SK-N-SH (cell line): ENCODE measurements at regions not wholly inside any gene's neighbourhood (a gene's known extent, or its start where the extent isn't known, plus 50 kb on each side); places are given as distances from the start of the nearest gene placed in this dataset.

Experiments
- CHD2 ChIP-seq: fragments of 150-350 bp; IDR thresholded peaks from 2 replicates; pipeline ENCODE4 v1.6.1; 2018; ENCODE audit warnings: low read length; ENCODE audit not compliant: partially characterized antibody
- EP300 ChIP-seq, 2 experiments: IDR thresholded peaks; 2 replicates each; pipeline versions ENCODE4 v1.4.0 to v1.6.1; 2012; ENCODE audit warnings: borderline replicate concordance in 1 of 2, low read depth in 1 of 2, low read length in 1 of 2
- EZH2phosphoT487 ChIP-seq: fragments of 200-600 bp; sonication (generic); IDR thresholded peaks from 2 replicates; pipeline ENCODE4 v1.6.1; 2017; ENCODE audit warnings: low read depth, mixed run types, mild to moderate bottlenecking, antibody characterized with exemption, moderate library complexity, borderline replicate concordance
- FOXJ3 ChIP-seq: sonication (generic); formaldehyde crosslinking; IDR thresholded peaks from 2 replicates; pipeline ENCODE4 v1.5.1; 2020; ENCODE audit warnings: mild to moderate bottlenecking, missing genetic modification reagents
- FOXM1 ChIP-seq: IDR thresholded peaks from 2 replicates; pipeline ENCODE4 v1.4.0; 2012; ENCODE audit warnings: low read depth, mild to moderate bottlenecking
- GATA2 ChIP-seq: sonication (generic); formaldehyde crosslinking; IDR thresholded peaks from 2 replicates; pipeline ENCODE4 v1.5.0; 2020; ENCODE audit warnings: mild to moderate bottlenecking, missing genetic modification reagents
- NFIC ChIP-seq: IDR thresholded peaks from 2 replicates; pipeline ENCODE4 v1.4.0; 2012; ENCODE audit warnings: borderline replicate concordance
- RAD21 ChIP-seq: IDR thresholded peaks from 2 replicates; pipeline ENCODE4 v1.6.1; 2012; ENCODE audit warnings: mild to moderate bottlenecking, low read length
- RXRA ChIP-seq: IDR thresholded peaks from 2 replicates; pipeline ENCODE4 v1.4.0; 2012; ENCODE audit warnings: low read depth, mild to moderate bottlenecking, borderline replicate concordance
- TAF1 ChIP-seq: IDR thresholded peaks from 2 replicates; pipeline ENCODE4 v1.6.1; 2012; ENCODE audit warnings: low read depth, mild to moderate bottlenecking, low read length, moderate library complexity, borderline replicate concordance
- YY1 ChIP-seq: IDR thresholded peaks from 2 replicates; pipeline ENCODE4 v1.4.0; 2012; ENCODE audit warnings: low read depth, mild to moderate bottlenecking
- TF ChIP-seq, protein P1 (sequence below): fragments of 200-600 bp; sonication (generic); IDR thresholded peaks from 2 replicates; pipeline ENCODE4 v1.6.1; 2017; ENCODE audit warnings: antibody characterized with exemption, mild to moderate bottlenecking, moderate library complexity
- TF ChIP-seq, protein P2 (sequence below): fragments of 150-350 bp; IDR thresholded peaks from 2 replicates; pipeline ENCODE4 v1.6.1; 2017; ENCODE audit warnings: antibody characterized with exemption, low read length, low read depth, borderline replicate concordance
- TF ChIP-seq, protein P3 (sequence below): IDR thresholded peaks from 2 replicates; pipeline ENCODE4 v1.4.0; 2012; ENCODE audit warnings: low read depth

DNA sequence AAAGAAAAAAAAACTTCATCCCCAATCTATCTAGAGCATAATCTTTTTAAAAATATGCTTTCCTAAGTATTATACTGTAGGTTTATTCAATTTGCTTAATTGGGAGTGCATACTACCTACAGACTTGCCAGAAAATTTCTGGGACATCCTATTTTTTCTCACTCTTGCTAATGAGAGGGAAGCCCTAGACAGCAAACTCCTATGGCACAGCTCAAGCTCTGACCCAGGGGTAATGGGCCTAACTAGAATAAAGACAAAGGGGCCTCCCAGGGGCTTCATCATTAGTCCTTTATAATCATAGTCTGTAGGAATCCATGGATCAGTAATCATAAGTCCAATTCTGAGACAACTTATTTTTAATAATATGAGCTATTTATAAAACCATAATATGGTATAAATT lies 142.6 kb upstream of the ITGA4 start:
- TF ChIP-seq, protein P1, sequence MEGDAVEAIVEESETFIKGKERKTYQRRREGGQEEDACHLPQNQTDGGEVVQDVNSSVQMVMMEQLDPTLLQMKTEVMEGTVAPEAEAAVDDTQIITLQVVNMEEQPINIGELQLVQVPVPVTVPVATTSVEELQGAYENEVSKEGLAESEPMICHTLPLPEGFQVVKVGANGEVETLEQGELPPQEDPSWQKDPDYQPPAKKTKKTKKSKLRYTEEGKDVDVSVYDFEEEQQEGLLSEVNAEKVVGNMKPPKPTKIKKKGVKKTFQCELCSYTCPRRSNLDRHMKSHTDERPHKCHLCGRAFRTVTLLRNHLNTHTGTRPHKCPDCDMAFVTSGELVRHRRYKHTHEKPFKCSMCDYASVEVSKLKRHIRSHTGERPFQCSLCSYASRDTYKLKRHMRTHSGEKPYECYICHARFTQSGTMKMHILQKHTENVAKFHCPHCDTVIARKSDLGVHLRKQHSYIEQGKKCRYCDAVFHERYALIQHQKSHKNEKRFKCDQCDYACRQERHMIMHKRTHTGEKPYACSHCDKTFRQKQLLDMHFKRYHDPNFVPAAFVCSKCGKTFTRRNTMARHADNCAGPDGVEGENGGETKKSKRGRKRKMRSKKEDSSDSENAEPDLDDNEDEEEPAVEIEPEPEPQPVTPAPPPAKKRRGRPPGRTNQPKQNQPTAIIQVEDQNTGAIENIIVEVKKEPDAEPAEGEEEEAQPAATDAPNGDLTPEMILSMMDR = no peak
- TF ChIP-seq TAF1 (no peak), EZH2phosphoT487 (no peak), YY1 (no peak), EP300 (IDR thresholded peaks at IDR 0.05; ENCODE audit: borderline replicate concordance in 1 of 2, low read depth in 1 of 2, low read length in 1 of 2) (no peak), FOXJ3 (CRISPR knock-in tag) (no peak), RXRA (no peak), NFIC (no peak), RAD21 (no peak), GATA2 (CRISPR knock-in tag) (no peak), FOXM1 (no peak), CHD2 (no peak)
- TF ChIP-seq, protein P2, sequence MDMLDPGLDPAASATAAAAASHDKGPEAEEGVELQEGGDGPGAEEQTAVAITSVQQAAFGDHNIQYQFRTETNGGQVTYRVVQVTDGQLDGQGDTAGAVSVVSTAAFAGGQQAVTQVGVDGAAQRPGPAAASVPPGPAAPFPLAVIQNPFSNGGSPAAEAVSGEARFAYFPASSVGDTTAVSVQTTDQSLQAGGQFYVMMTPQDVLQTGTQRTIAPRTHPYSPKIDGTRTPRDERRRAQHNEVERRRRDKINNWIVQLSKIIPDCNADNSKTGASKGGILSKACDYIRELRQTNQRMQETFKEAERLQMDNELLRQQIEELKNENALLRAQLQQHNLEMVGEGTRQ = no peak
- TF ChIP-seq, protein P3, sequence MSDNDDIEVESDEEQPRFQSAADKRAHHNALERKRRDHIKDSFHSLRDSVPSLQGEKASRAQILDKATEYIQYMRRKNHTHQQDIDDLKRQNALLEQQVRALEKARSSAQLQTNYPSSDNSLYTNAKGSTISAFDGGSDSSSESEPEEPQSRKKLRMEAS = no peak
